Uterus (tissue), 2 donors: ENCODE measurements at regions not wholly inside any gene's neighbourhood (a gene's known extent, or its start where the extent isn't known, plus 50 kb on each side); places are given as distances from the start of the nearest gene placed in this dataset.

ENCODE experiments used
- POLR2A ChIP-seq, 2 donors: fragments of 450-650 bp; IDR thresholded peaks; one replicate each; pipeline ENCODE4 v1.6.1; 2016; ENCODE audit warnings: antibody characterized with exemption in 2 of 2, mild to moderate bottlenecking in 1 of 2, moderate library complexity in 1 of 2
- TF ChIP-seq, protein P1 (sequence below), 4 experiments: fragments of 200-600 bp in 2 of 4; fragments of 450-650 bp in 2 of 4; sonication (generic) in 2 of 4; IDR thresholded peaks; one replicate each; pipeline ENCODE4 v1.5.1; 2016 to 2019; ENCODE audit warnings: antibody characterized with exemption in 4 of 4, mild to moderate bottlenecking in 2 of 4, moderate library complexity in 1 of 4

DNA sequence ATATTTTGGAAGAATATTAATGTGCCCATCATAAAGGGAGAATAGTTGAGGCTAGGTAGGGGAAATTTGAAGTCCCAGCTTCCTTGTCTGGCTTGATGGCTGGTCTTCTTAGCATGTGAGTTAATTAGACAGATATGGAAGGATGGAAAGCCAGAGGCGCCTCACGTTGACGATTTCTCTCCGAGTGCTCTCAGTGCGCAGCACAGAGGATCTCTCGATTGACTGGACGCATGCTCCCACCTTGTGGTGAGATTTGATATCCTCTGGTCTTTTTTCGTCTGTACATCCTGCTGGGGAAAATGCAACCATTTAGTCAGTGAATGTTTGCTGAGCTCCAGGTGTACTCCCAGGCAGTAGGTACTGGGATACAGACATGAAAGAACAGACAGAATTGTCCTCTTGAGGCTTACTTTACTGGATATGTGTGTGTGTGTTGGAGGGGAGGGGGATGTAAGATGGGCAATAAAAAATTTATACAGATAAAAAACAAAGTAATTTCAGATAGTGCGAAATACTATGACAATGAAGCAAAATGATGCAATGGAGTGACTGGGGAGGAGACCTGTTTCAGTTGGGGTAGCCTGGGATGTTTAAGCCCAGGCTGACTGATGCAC, 66.9 kb upstream of the ZNG1B start:
- TF ChIP-seq, protein P1, sequence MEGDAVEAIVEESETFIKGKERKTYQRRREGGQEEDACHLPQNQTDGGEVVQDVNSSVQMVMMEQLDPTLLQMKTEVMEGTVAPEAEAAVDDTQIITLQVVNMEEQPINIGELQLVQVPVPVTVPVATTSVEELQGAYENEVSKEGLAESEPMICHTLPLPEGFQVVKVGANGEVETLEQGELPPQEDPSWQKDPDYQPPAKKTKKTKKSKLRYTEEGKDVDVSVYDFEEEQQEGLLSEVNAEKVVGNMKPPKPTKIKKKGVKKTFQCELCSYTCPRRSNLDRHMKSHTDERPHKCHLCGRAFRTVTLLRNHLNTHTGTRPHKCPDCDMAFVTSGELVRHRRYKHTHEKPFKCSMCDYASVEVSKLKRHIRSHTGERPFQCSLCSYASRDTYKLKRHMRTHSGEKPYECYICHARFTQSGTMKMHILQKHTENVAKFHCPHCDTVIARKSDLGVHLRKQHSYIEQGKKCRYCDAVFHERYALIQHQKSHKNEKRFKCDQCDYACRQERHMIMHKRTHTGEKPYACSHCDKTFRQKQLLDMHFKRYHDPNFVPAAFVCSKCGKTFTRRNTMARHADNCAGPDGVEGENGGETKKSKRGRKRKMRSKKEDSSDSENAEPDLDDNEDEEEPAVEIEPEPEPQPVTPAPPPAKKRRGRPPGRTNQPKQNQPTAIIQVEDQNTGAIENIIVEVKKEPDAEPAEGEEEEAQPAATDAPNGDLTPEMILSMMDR (IDR thresholded peaks at IDR 0.05): peak; percentile 65 to 86 (median 82)
- TF ChIP-seq POLR2A (IDR thresholded peaks at IDR 0.05): no peak
